CD4-positive, alpha-beta T cell (primary cell): ENCODE measurements at regions not wholly inside any gene's neighbourhood (a gene's known extent, or its start where the extent isn't known, plus 50 kb on each side); places are given as distances from the start of the nearest gene placed in this dataset.

Experiments used
- ATAC-seq: fragments of 200-7000 bp; cut with Tn5 transposase; one replicate; pipeline ENCODE4 v1.10.0; 2022; ENCODE audit warnings: mild to moderate bottlenecking; ENCODE audit not compliant: poor library complexity
- CTCF ChIA-PET: fragments of 350-600 bp; sonication (Branson Sonifier 250); formaldehyde crosslinking; loops from one replicate; lab custom pipeline; 2021; ENCODE audit warnings: antibody characterized with exemption, inconsistent platforms; lab: Charles Lee
- POLR2A ChIA-PET: fragments of 350-600 bp; sonication (Branson Sonifier 250); formaldehyde crosslinking; loops from one replicate; lab custom pipeline; 2021; ENCODE audit warnings: antibody characterized with exemption, inconsistent platforms; lab: Charles Lee
- DNase-seq, 14 experiments: peaks; one replicate each; pipeline ENCODE4 v3.0.0-alpha.2; 2013 to 2020; ENCODE audit warnings: mixed read lengths in 2 of 14
- H3K27ac ChIP-seq, 2 donors: one replicate each; pipeline versions ENCODE4 v1.5.1 to v1.7.0; 2013; ENCODE audit warnings: low read length in 2 of 2, low read depth in 1 of 2, mild to moderate bottlenecking in 1 of 2
- H3K27me3 ChIP-seq, 2 experiments: 1 replicate in 1 of 2; 2 replicates in 1 of 2; pipeline versions ENCODE4 v1.6.1 to v1.7.0; 2013; ENCODE audit warnings: low read length in 2 of 2, control low read depth in 1 of 2, mild to moderate bottlenecking in 1 of 2, moderate library complexity in 1 of 2; ENCODE audit not compliant: insufficient read depth in 2 of 2, control insufficient read depth in 1 of 2
- H3K36me3 ChIP-seq: one replicate; pipeline ENCODE4 v1.6.1; 2013; ENCODE audit warnings: low read length, control low read depth; ENCODE audit not compliant: insufficient read depth
- H3K4me1 ChIP-seq: one replicate; pipeline ENCODE4 v1.6.1; 2013; ENCODE audit warnings: low read length, control low read depth; ENCODE audit not compliant: insufficient read depth
- H3K4me3 ChIP-seq: one replicate; pipeline ENCODE4 v1.5.1; 2013; ENCODE audit warnings: mild to moderate bottlenecking, low read length, moderate library complexity
- H3K9me3 ChIP-seq, 2 experiments: 1 replicate in 1 of 2; 2 replicates in 1 of 2; pipeline versions ENCODE4 v1.6.1 to v1.7.0; 2013; ENCODE audit warnings: low read length in 2 of 2, mild to moderate bottlenecking in 2 of 2, control low read depth in 1 of 2, moderate library complexity in 1 of 2; ENCODE audit not compliant: control insufficient read depth in 1 of 2, insufficient read depth in 1 of 2
- H3K27ac Mint-ChIP-seq: one replicate; pipeline ENCODE4 v1.8.0; 2020; ENCODE audit warnings: mixed read lengths
- H3K27me3 Mint-ChIP-seq: one replicate; pipeline ENCODE4 v1.8.0; 2021; ENCODE audit warnings: mixed read lengths
- H3K36me3 Mint-ChIP-seq: one replicate; pipeline ENCODE4 v1.8.0; 2021; ENCODE audit warnings: low read depth, mixed read lengths
- H3K4me1 Mint-ChIP-seq: one replicate; pipeline ENCODE4 v1.8.0; 2021; ENCODE audit warnings: low read depth, mixed read lengths
- H3K4me3 Mint-ChIP-seq: one replicate; pipeline ENCODE4 v1.8.0; 2020; ENCODE audit warnings: mild to moderate bottlenecking, mixed read lengths
- H3K9me3 Mint-ChIP-seq: one replicate; pipeline ENCODE4 v1.8.0; 2020; ENCODE audit warnings: mixed read lengths
- intact Hi-C, 2 experiments: fragments of 100-400 bp; cut with DNase I in 1 of 2; cut with micrococcal nuclease in 1 of 2; formaldehyde crosslinking; loops; one replicate each; pipeline versions ENCODE4 v1.15.1 to v1.9.0; 2023 to 2025; cut with DNase I, micrococcal nuclease
- TF ChIP-seq, protein P1 (sequence below): fragments of 200-600 bp; IDR thresholded peaks from one replicate; pipeline ENCODE4 v1.8.0; 2022; ENCODE audit warnings: antibody characterized with exemption, mild to moderate bottlenecking

DNA sequence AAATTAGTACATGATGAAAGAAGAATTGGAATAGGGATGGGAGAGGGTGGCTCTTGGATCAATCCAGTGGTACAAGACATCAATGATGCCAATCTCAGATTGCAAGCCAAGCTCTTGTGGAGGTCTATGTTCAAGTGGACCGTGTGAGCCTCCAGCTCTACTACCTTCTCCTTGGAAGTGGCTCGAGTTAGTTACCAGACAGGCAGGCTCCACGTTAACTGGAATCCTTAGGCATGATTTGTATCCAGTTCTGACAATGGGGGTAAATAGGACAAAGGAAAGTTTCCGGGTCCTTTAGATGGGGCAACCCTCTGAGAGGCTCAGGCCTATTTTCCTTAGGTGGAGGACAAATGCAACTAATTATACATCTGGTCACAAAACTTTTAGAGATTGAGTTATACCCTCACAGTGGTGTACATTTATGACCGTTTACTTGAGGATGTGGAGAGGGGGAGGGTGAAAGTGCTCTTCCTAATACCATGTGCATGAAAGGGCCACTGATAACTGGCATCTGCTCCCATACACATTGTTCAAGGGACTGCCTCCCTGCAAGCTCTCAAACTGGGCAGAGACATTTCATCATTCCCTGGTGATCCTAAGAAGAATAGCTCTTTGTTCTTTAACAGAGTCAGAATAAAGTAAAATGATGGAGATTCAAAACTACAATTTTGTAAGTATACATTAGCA is 180.2 kb downstream of the SOCS6 start:
- Histone ChIP-seq H3K27ac (no peak overlapping the region), H3K4me3 (no peak overlapping the region), H3K27me3 (peaks cover 0 to 3% of the 10 kb centered on the region in 2 experiments), H3K36me3 (no peaks in the 10 kb centered on the region), H3K9me3 (no peaks in the 10 kb centered on the region), H3K4me1 (peaks cover 4% of the 10 kb centered on the region)
- ATAC-seq (no peak), DNase-seq (no peak)
- intact Hi-C loops, result no loop called here
- no peaks in the 10 kb centered on the region for H3K27me3 Mint-ChIP-seq
- ChIA-PET POLR2A (no interaction called here), CTCF (no interaction called here)
- no peaks in the 10 kb centered on the region for H3K36me3 Mint-ChIP-seq
- no peak overlapping the region for H3K27ac Mint-ChIP-seq
- no peaks in the 10 kb centered on the region for H3K9me3 Mint-ChIP-seq
- H3K4me3 Mint-ChIP-seq, result no peak overlapping the region
- peaks cover 8% of the 10 kb centered on the region for H3K4me1 Mint-ChIP-seq
- TF ChIP-seq, protein P1, sequence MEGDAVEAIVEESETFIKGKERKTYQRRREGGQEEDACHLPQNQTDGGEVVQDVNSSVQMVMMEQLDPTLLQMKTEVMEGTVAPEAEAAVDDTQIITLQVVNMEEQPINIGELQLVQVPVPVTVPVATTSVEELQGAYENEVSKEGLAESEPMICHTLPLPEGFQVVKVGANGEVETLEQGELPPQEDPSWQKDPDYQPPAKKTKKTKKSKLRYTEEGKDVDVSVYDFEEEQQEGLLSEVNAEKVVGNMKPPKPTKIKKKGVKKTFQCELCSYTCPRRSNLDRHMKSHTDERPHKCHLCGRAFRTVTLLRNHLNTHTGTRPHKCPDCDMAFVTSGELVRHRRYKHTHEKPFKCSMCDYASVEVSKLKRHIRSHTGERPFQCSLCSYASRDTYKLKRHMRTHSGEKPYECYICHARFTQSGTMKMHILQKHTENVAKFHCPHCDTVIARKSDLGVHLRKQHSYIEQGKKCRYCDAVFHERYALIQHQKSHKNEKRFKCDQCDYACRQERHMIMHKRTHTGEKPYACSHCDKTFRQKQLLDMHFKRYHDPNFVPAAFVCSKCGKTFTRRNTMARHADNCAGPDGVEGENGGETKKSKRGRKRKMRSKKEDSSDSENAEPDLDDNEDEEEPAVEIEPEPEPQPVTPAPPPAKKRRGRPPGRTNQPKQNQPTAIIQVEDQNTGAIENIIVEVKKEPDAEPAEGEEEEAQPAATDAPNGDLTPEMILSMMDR, result no peak

DNA sequence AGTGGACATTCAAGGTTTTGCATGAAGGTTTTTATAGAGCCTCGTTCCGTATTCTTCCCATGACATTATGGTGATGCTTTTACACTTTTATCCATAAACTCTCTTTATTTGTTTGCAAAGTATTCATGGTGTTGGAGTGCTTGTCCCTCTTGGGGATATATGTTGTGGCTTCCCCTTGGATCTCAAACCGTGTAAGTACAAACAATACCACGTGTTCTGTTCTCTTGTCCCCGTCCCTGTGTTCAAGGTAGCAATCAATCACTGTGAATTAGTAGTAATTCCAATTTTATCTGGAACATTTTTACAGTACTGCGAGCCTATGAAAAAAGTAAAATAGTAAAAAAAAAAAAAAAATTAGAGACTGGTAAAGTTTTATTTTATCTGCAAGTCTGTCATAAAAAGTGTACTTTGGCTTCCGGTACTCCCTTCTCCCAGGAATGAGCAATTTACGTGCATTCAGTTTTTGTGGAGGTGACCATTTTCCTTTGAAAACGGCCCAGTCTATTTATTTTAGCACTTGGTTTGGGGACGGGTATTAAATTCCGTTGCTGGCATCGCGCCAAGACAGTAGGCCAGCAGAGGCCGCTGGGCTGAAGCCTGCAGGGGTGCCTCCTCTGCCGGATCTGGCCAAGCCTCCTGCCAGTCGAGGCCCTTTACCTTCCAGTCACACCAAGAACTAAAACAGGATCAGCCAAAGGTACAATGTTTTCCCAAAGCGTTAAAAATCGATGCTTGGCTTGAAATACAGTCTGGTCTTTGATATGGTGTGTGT is 175.7 kb downstream of the SOCS6 start:
- Mint-ChIP-seq H3K4me1 (peaks cover 8% of the 10 kb centered on the region), H3K36me3 (no peaks in the 10 kb centered on the region), H3K27ac (no peak overlapping the region), H3K9me3 (no peaks in the 10 kb centered on the region), H3K4me3 (peak overlapping the region; percentile 77), H3K27me3 (peaks cover 34% of the 10 kb centered on the region)
- Histone ChIP-seq H3K4me3 (peak overlapping the region; percentile 37), H3K27ac (no peak overlapping the region), H3K4me1 (peaks cover 4% of the 10 kb centered on the region), H3K9me3 (no peaks in the 10 kb centered on the region), H3K36me3 (no peaks in the 10 kb centered on the region), H3K27me3 (peaks cover 0 to 3% of the 10 kb centered on the region in 2 experiments)
- ChIA-PET CTCF (interaction anchor here (1.2 kb wide), 1 partner anchor 10 kb away, joined by 4 read pairs; no protein-coding TSS in a partner anchor), POLR2A (no interaction called here)
- ATAC-seq (no peak), DNase-seq (peak in 10 of 14 experiments; percentile 3 to 62 (median 22))
- intact Hi-C loops, result no loop called here
- TF ChIP-seq, protein P1, result no peak

DNA sequence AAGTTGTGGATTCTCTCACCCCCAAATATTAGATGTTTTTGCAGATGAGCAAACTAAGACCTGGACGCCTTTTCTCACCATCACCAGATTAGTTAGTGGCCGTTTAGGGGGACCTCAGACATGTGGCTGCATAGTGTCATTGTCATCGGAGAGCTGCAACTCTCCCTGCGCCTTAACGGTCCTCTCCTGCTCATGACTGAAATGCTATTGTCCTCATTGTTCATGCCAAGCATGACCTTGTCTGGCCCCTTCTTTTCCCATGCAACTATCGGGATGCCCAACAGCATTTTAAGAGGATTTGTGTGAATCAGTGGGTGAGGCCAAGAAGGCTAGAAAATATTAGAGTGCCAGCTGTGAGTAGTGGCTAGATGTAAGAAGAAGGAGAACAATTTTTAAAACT is 174.2 kb downstream of the SOCS6 start:
- CTCF ChIA-PET, result no interaction called here
- H3K27me3 ChIP-seq, result peaks cover 0 to 3% of the 10 kb centered on the region in 2 experiments
- H3K4me3 ChIP-seq, result no peak overlapping the region
- no peak overlapping the region for H3K27ac ChIP-seq
- Mint-ChIP-seq H3K36me3 (no peaks in the 10 kb centered on the region), H3K9me3 (no peaks in the 10 kb centered on the region), H3K27ac (no peak overlapping the region), H3K4me1 (peaks cover 8% of the 10 kb centered on the region), H3K4me3 (no peak overlapping the region), H3K27me3 (peaks cover 39% of the 10 kb centered on the region)
- POLR2A ChIA-PET, result no interaction called here
- TF ChIP-seq, protein P1, result no peak
- no peak for DNase-seq
- H3K36me3 ChIP-seq, result no peaks in the 10 kb centered on the region
- no peak for ATAC-seq
- intact Hi-C loops, result no loop called here
- H3K4me1 ChIP-seq, result peaks cover 4% of the 10 kb centered on the region
- H3K9me3 ChIP-seq, result no peaks in the 10 kb centered on the region
